ENCODE measurements at regions not wholly inside any gene's neighbourhood (a gene's known extent, or its start where the extent isn't known, plus 50 kb on each side); places are given as distances from the start of the nearest gene placed in this dataset.

GRCh38 chr16:85187886-85188285 lies 75.6 kb upstream of the CIBAR2 start:
- DNase-seq (ENCODE audit: low spot score), result no peak

- no peak for DNase-seq (ENCODE audit: low spot score)
Observed at GRCh38 chr16:85188822-85189672, 76.8 kb upstream of the CIBAR2 start.

- no peak for DNase-seq (ENCODE audit: low spot score)
Observed at GRCh38 chr16:85190572-85190971, 78.3 kb upstream of the CIBAR2 start.

GRCh38 chr16:85191341-85191965 lies 79.2 kb upstream of the CIBAR2 start:
- no peak for DNase-seq (ENCODE audit: low spot score)

- no peak for DNase-seq (ENCODE audit: low spot score)
Observed at GRCh38 chr16:85192238-85193114, 80.2 kb upstream of the CIBAR2 start.

- no peak for DNase-seq (ENCODE audit: low spot score)
Observed at GRCh38 chr16:85193115-85193493, 80.8 kb upstream of the CIBAR2 start.

GRCh38 chr16:85193876-85194275 lies 81.6 kb upstream of the CIBAR2 start:
- no peak for DNase-seq (ENCODE audit: low spot score)

- DNase-seq (ENCODE audit: low spot score), result no peak
Observed at GRCh38 chr16:85194307-85195270, 82.3 kb upstream of the CIBAR2 start.

GRCh38 chr16:85195271-85195647 lies 83.0 kb upstream of the CIBAR2 start:
- DNase-seq (ENCODE audit: low spot score), result no peak

GRCh38 chr16:85195900-85196772 lies 83.9 kb upstream of the CIBAR2 start:
- DNase-seq (ENCODE audit: low spot score), result no peak

- no peak for DNase-seq (ENCODE audit: low spot score)
Observed at GRCh38 chr16:85196976-85197375, 84.7 kb upstream of the CIBAR2 start.

GRCh38 chr16:85197611-85198566 lies 85.6 kb upstream of the CIBAR2 start:
- DNase-seq (ENCODE audit: low spot score), result no peak

- no peak for DNase-seq (ENCODE audit: low spot score)
Observed at GRCh38 chr16:85199069-85199725, 86.9 kb upstream of the CIBAR2 start.

GRCh38 chr16:85199880-85200279 lies 87.6 kb upstream of the CIBAR2 start:
- DNase-seq (ENCODE audit: low spot score), result no peak

- DNase-seq (ENCODE audit: low spot score), result no peak
Observed at GRCh38 chr16:85200471-85201278, 88.4 kb upstream of the CIBAR2 start.

- DNase-seq (ENCODE audit: low spot score), result no peak
Observed at GRCh38 chr16:85201574-85201973, 89.3 kb upstream of the CIBAR2 start.

- DNase-seq (ENCODE audit: low spot score), result no peak
Observed at GRCh38 chr16:85202051-85202601, 89.9 kb upstream of the CIBAR2 start.
